GM21576 (cell line): ENCODE measurements at regions not wholly inside any gene's neighbourhood (a gene's known extent, or its start where the extent isn't known, plus 50 kb on each side); places are given as distances from the start of the nearest gene placed in this dataset.

Experiments used
- ATAC-seq: cut with Tn5 transposase; IDR thresholded peaks from one replicate; pipeline ENCODE4 v1.9.1; 2021; ENCODE audit warnings: mild to moderate bottlenecking, moderate library complexity; ENCODE audit not compliant: unreplicated experiment

- no peak for ATAC-seq
Observed at GRCh38 chr4:96652821-96653220, 812.9 kb downstream of the PDHA2 start.

- no peak for ATAC-seq
Observed at GRCh38 chr4:96654045-96654444, 814.2 kb downstream of the PDHA2 start.

GRCh38 chr4:96670381-96670780 is 830.5 kb downstream of the PDHA2 start:
- ATAC-seq: no peak

- ATAC-seq: no peak
Observed at GRCh38 chr4:96675416-96675815, 835.5 kb downstream of the PDHA2 start.

- ATAC-seq: no peak
Observed at GRCh38 chr4:96675896-96676295, 836.0 kb downstream of the PDHA2 start.

- ATAC-seq: no peak
Observed at GRCh38 chr4:96676754-96677435, 837.0 kb downstream of the PDHA2 start.

GRCh38 chr4:96677499-96677898 is 837.6 kb downstream of the PDHA2 start:
- no peak for ATAC-seq

GRCh38 chr4:96681218-96681617 is 841.3 kb downstream of the PDHA2 start:
- ATAC-seq: no peak

- no peak for ATAC-seq
Observed at GRCh38 chr4:96685691-96686090, 845.8 kb downstream of the PDHA2 start.

GRCh38 chr4:96691521-96691920 is 851.6 kb downstream of the PDHA2 start:
- no peak for ATAC-seq

GRCh38 chr4:96698831-96699230 is 858.9 kb downstream of the PDHA2 start:
- ATAC-seq: no peak

GRCh38 chr4:96703265-96703664 is 863.4 kb downstream of the PDHA2 start:
- no peak for ATAC-seq

- ATAC-seq: no peak
Observed at GRCh38 chr4:96708766-96709165, 868.9 kb downstream of the PDHA2 start.

- ATAC-seq: no peak
Observed at GRCh38 chr4:96713271-96713850, 873.5 kb downstream of the PDHA2 start.

- no peak for ATAC-seq
Observed at GRCh38 chr4:96729641-96730040, 889.7 kb downstream of the PDHA2 start.

GRCh38 chr4:96730432-96730831 is 890.5 kb downstream of the PDHA2 start:
- no peak for ATAC-seq

GRCh38 chr4:96736352-96736889 is 896.5 kb downstream of the PDHA2 start:
- no peak for ATAC-seq

- ATAC-seq: no peak
Observed at GRCh38 chr4:96739101-96739500, 899.2 kb downstream of the PDHA2 start.

- ATAC-seq: no peak
Observed at GRCh38 chr4:96742332-96743014, 902.6 kb downstream of the PDHA2 start.

GRCh38 chr4:96744676-96745075 is 904.8 kb downstream of the PDHA2 start:
- no peak for ATAC-seq

- ATAC-seq: no peak
Observed at GRCh38 chr4:96753216-96753615, 913.3 kb downstream of the PDHA2 start.
